ENCODE measurements at regions not wholly inside any gene's neighbourhood (a gene's known extent, or its start where the extent isn't known, plus 50 kb on each side); places are given as distances from the start of the nearest gene placed in this dataset.

- DNase-seq (ENCODE audit: low read depth in 1 of 2, low spot score in 2 of 2) (no peak), FAIRE-seq (no peak)
- Histone ChIP-seq H2AK5ac (ENCODE audit: low read depth, low read length) (no peak overlapping the region), H4K8ac (ENCODE audit: extremely low read depth, insufficient read depth, low read length) (no peak overlapping the region), H3K4ac (replicated peaks; ENCODE audit: insufficient read length, low read depth, low read length) (no peak overlapping the region), H3K27me3 (replicated peaks in 1 of 4; ENCODE audit: control insufficient read depth in 3 of 4, extremely low read depth in 1 of 4, insufficient read depth in 3 of 4, low read length in 3 of 4) (peaks cover 0 to 3% (median 0%) of the 10 kb centered on the region in 4 experiments; a peak in 1 of 7 replicates), H3K14ac (ENCODE audit: insufficient read length) (no peak overlapping the region), H3K36me3 (ENCODE audit: control insufficient read depth in 2 of 4, insufficient read depth in 4 of 4, low read length in 3 of 4) (no peaks in the 10 kb centered on the region), H3K27ac (ENCODE audit: low read depth, low read length) (no peak overlapping the region), H2BK12ac (ENCODE audit: low read depth, low read length) (no peak overlapping the region), H4K5ac (ENCODE audit: insufficient read length, low read depth, low read length) (no peak overlapping the region), H2BK20ac (ENCODE audit: low read length) (no peak overlapping the region), H3K4me3 (ENCODE audit: extremely low read depth in 1 of 4, insufficient read depth in 2 of 4, low read depth in 3 of 4, low read length in 4 of 4) (no peak overlapping the region), H4K20me1 (replicated peaks in 1 of 2; ENCODE audit: control insufficient read depth in 1 of 2, insufficient read depth in 2 of 2, low read length in 2 of 2) (peaks cover 0 to 8% of the 10 kb centered on the region in 2 experiments), H3K79me2 (ENCODE audit: control insufficient read depth in 1 of 2, insufficient read depth in 2 of 2, low read length in 2 of 2) (no peaks in the 10 kb centered on the region), H3K79me1 (ENCODE audit: low read depth, low read length) (no peaks in the 10 kb centered on the region), H2BK5ac (ENCODE audit: low read depth, low read length) (no peak overlapping the region), H3K4me2 (ENCODE audit: insufficient read depth in 1 of 2, low read depth in 2 of 2, low read length in 2 of 2) (no peak overlapping the region), H2AFZ (ENCODE audit: low read length) (no peak overlapping the region), H3K23me2 (ENCODE audit: low read depth, low read length) (0 out of 2 replicates have a peak, but pooled peaks cover 3% of the 10 kb centered on the region), H3K9me3 (ENCODE audit: insufficient read depth in 2 of 2, low read depth in 1 of 2, low read length in 1 of 2) (no peaks in the 10 kb centered on the region), H3K23ac (ENCODE audit: insufficient read length) (no peak overlapping the region), H2BK15ac (ENCODE audit: low read length) (no peak overlapping the region), H3K4me1 (replicated peaks in 1 of 4; ENCODE audit: control insufficient read depth in 3 of 4, insufficient read depth in 4 of 4, low read length in 3 of 4) (peaks cover 0 to 11% (median 3%) of the 10 kb centered on the region in 4 experiments; a peak in 6 of 7 replicates), H3K18ac (ENCODE audit: extremely low read depth, low read length) (no peak overlapping the region), H2BK120ac (replicated peaks; ENCODE audit: low read depth, low read length) (no peak overlapping the region), H3K9ac (replicated peaks in 1 of 4; ENCODE audit: extremely low read depth in 1 of 4, low read depth in 3 of 4, low read length in 3 of 4) (no peak overlapping the region), H4K91ac (replicated peaks; ENCODE audit: insufficient read length, low read length) (no peak overlapping the region), H3K56ac (replicated peaks; ENCODE audit: insufficient read length, low read depth, low read length) (no peak overlapping the region)
- ChIA-PET CTCF (ENCODE audit: partially characterized antibody) (interaction anchor here (0.6 to 13.8 kb wide), 6 partner anchors 10 to 160 kb away, joined by 3 to 148 read pairs (median 4); partner anchors contain the start of gene MTRFR), POLR2A (ENCODE audit: partially characterized antibody) (interaction anchor here (0.6 kb wide), 1 partner anchor 165 kb away, joined by 3 read pairs; no protein-coding TSS in a partner anchor)
- WGBS, 2 experiments (ENCODE audit: extremely low coverage in 1 of 2, insufficient coverage in 1 of 2, insufficient read length in 1 of 2, insufficient replicate concordance in 2 of 2, low coverage in 1 of 2, low lambda C conversion rate in 2 of 2, missing lambda C conversion rate in 1 of 2), result 92% methylated on average over 3 of the region's 3 CpGs; no CpG with 5 or more reads in 1 of the 2 experiments
- TF ChIP-seq E2F6 (IDR thresholded peaks at IDR 0.05) (no peak), POU5F1 (IDR thresholded peaks at IDR 0.05; ENCODE audit: low read depth, low read length) (no peak), YY1 (IDR thresholded peaks at IDR 0.05; ENCODE audit: low read depth, low read length) (no peak), BCL11A (IDR thresholded peaks at IDR 0.05; ENCODE audit: low read depth in 2 of 2, low read length in 2 of 2) (no peak), CBX5 (IDR thresholded peaks at IDR 0.05; ENCODE audit: low read depth, low read length) (no peak), ASH2L (IDR thresholded peaks at IDR 0.05; ENCODE audit: low read length) (no peak), SP1 (IDR thresholded peaks at IDR 0.05; ENCODE audit: low read depth, low read length) (no peak), TAF1 (IDR thresholded peaks at IDR 0.05; ENCODE audit: low read depth, low read length) (no peak), SIRT6 (IDR thresholded peaks at IDR 0.05; ENCODE audit: low read length) (no peak), CHD1 (IDR thresholded peaks at IDR 0.05; ENCODE audit: low read depth, low read length) (no peak), BACH1 (IDR thresholded peaks at IDR 0.05; ENCODE audit: low read length) (no peak), EP300 (IDR thresholded peaks at IDR 0.05; ENCODE audit: borderline replicate concordance in 1 of 2, low read depth in 2 of 2, low read length in 2 of 2) (no peak), RNF2 (IDR thresholded peaks at IDR 0.05; ENCODE audit: borderline replicate concordance, low read depth, low read length, missing control alignments, poor library complexity, severe bottlenecking) (no peak), SIN3A (conservative IDR thresholded peaks at IDR 0.05 in 1 of 2, IDR thresholded peaks at IDR 0.05 in 1 of 2; ENCODE audit: low read depth in 1 of 2, low read length in 2 of 2) (no peak), POLR2A (IDR thresholded peaks at IDR 0.05; ENCODE audit: control extremely low read depth in 1 of 2, low read depth in 2 of 2, low read length in 2 of 2) (no peak)
Measured at GRCh38 chr12:123073292-123073691, 77.6 kb downstream of the PITPNM2 start.
